ENCODE measurements at regions not wholly inside any gene's neighbourhood (a gene's known extent, or its start where the extent isn't known, plus 50 kb on each side); places are given as distances from the start of the nearest gene placed in this dataset.
"Not testable (repeated sequence)": the region's sequence is repeated elsewhere in the genome, so short reads cannot be mapped to it uniquely, and the experiment has no call there.

- DNase-seq (ENCODE audit: extremely low read depth, low read depth, low spot score) = no peak
Measured at GRCh38 chr2:16066261-16067036, 126.1 kb downstream of the MYCN start.

- DNase-seq (ENCODE audit: extremely low read depth, low read depth, low spot score) = not testable (repeated sequence)
Measured at GRCh38 chr2:16065272-16066069, 125.1 kb downstream of the MYCN start.

GRCh38 chr2:16064745-16065144, 124.4 kb downstream of the MYCN start:
- DNase-seq (ENCODE audit: extremely low read depth, low read depth, low spot score) = no peak

DNA sequence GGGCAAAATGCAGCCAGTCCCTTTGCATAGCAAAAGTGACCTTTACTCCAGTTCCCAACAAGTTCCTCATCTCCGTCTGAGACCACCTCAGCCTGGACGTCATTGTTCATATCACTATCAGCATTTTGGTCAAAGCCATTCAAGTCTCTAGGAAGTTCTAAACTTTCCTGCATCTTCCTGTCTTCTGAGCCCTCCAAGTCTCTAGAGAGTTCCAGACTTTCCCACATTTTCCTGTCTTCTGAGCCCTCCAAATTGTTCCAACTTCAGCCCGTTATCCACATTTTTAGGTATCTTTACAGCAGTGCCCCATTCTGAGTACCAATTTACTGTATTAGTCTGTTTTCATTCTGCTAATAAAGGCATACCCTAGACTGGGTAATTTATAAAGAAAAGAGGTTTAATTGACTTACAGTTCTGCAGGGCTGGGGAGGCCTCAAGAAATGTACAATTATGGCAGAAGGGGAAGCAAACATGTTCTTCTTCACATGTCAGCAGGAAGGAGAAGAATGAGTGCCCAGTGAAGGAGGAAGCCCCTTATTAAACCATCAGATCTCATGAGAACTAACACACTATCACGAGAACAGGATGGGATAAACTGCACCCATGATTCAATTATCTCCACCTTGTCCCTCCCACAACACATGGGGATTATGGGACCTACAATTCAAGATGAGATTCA, 123.7 kb downstream of the MYCN start:
- DNase-seq (ENCODE audit: extremely low read depth, low read depth, low spot score) = no peak

GRCh38 chr2:16063251-16063850, 123.0 kb downstream of the MYCN start:
- no peak for DNase-seq (ENCODE audit: extremely low read depth, low read depth, low spot score)

DNA sequence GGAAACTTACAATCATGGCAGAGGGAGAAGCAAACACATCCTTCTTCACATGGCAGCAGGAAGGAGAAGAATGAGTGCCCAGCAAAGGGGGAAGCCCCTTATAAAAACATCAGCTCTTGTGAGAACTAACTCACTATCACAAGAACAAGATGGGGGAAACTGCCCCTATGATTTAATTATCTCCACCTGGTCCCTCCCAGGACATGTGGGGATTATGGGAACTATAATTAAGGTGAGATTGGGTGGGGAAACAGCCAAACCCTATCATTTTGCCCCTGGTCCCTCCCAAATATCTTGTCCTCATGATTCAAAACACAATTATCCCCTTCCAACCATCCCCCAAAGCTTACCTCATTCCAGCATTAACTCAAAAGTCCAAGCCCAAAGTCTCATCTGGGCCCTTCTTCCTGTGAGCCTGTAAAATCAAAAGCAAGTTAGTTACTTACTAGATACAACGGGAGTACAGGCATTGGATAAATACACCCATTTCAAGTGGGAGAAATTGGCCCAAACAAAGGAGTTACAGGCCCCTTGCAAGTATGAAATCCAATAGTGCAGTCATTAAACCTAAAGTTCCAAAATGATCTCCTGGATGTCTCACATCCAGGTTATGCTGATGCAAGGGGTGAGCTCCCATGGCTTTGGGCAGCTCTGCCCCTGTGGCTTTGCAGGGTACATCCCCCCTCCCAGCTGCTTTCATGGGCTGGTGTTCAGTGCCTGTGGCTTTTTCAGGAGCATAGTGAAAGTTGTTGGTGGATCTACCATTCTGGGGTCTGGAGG, 122.3 kb downstream of the MYCN start:
- no peak for DNase-seq (ENCODE audit: extremely low read depth, low read depth, low spot score)

- DNase-seq (ENCODE audit: extremely low read depth, low read depth, low spot score) = no peak
Measured at GRCh38 chr2:16061441-16062217, 121.3 kb downstream of the MYCN start.

- DNase-seq (ENCODE audit: extremely low read depth, low read depth, low spot score) = no peak
Measured at GRCh38 chr2:16060936-16061338, 120.6 kb downstream of the MYCN start.

GRCh38 chr2:16060125-16060935, 120.0 kb downstream of the MYCN start:
- no peak for DNase-seq (ENCODE audit: extremely low read depth, low read depth, low spot score)

- no peak for DNase-seq (ENCODE audit: extremely low read depth, low read depth, low spot score)
Measured at GRCh38 chr2:16059393-16060016, 119.2 kb downstream of the MYCN start.

- no peak for DNase-seq (ENCODE audit: extremely low read depth, low read depth, low spot score)
Measured at GRCh38 chr2:16058747-16059358, 118.5 kb downstream of the MYCN start.

DNA sequence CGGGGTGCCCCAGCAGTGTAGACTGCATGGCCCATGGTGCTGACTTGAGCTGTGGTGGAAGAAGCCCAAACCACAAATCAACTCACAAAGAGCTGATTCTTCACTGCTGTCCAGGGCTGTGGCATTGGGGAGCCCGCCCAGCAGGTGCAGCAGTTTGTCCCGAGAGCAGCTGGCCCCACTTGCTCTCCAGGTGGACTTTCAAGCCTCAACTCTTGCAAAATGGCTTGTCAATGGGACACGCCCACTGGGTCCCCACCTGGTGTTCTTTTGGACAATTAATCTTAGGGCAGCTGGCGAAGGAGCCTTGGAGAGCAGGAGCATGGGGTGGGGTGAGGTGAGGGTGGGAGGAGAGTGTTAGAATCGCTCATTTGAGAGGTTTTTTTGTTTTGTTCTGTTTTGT, 117.9 kb downstream of the MYCN start:
- no peak for DNase-seq (ENCODE audit: extremely low read depth, low read depth, low spot score)

DNA sequence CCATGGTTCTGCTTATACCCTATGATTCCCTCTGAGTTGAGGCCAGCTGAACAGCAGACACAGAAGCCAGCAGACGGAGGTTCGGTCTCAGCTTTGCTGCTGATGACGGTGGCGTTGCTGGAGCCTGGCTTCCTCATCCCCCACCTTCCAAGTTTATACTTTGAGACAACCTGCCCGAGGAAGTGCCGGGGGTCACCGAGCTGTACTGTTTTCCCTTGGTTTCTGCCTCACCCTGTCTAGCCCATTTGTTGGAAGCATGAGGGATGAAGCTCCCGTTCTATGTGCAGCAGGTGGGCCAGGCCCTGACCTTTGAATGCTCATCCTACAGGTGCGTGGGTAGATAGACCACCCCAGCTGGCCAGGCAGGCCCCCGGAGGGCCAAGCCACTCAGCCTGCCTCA, 117.3 kb downstream of the MYCN start:
- DNase-seq (ENCODE audit: extremely low read depth, low read depth, low spot score) = no peak

DNA sequence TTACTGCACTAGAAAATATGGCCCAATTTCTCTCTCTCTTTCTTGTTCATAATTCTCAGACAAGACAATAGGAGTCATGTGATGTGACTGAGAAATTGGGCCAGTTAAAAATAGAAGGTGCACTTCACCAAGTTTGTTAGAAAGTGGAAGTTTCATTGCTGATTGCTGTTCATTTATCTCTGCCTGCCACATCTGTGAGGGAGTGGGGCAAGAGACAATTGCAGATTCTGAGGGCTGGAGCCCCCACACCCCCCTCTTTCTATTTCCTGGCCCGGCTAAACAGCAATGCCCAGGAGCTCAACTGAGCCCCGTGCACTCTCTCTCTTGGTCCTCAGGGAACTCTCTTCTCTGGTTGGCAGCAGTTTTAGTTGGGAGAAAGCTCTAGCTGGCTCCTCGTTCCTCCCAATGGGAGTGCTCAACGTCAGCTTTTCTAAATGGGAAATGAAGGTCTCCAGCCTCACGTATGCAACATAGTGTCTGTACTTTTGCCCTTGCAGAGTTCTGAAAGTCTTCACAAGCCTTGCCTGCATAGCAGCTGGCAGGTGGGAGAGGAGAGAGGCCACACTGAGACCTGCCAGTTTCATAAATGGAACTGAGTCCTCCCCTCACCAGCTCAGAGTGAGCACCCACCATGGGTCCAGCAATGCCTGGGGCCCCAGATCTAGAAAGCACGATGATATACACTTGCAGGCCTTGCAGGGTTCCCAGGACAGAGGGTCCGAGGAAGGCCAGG, 115.7 kb downstream of the MYCN start:
- DNase-seq (ENCODE audit: extremely low read depth, low read depth, low spot score) = no peak

DNA sequence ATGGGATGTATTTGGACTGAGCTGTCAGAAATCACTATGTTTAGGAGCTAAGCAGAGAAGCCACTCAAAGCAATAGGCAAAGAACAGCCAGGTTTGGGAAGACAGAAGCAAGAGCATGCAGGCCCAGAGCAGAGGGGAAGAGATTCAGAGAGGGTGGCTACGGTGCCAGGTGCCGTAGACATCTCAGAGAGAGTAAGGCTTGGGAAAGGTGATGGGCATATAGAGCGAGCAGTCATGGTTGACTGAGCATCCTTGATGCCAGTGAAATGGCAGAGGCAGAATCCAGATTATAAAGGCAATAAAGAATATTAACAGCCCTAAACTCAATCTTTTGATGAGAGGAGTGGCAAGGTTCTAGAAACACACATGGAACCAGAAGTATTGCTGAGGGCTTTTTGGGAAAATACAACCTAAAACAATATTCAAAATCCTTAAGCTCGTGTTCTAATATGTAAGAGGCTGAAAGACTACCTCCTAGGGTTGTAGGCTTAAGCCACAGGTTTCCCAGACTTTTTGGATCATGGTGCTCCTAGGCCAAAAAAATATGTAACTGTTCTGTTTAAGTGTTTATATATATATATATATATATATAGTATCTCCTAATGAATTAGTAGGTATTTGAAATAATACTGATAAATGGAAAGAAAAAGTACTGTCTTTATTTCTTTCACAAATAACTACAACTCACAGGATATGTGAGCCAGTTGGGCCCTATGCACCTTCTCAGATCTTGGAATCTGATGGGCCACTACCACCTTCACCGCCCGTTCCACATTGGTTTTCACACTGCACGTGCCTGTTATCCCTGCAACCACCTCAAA, 113.3 kb downstream of the MYCN start:
- no peak for DNase-seq (ENCODE audit: extremely low read depth, low read depth, low spot score)

DNA sequence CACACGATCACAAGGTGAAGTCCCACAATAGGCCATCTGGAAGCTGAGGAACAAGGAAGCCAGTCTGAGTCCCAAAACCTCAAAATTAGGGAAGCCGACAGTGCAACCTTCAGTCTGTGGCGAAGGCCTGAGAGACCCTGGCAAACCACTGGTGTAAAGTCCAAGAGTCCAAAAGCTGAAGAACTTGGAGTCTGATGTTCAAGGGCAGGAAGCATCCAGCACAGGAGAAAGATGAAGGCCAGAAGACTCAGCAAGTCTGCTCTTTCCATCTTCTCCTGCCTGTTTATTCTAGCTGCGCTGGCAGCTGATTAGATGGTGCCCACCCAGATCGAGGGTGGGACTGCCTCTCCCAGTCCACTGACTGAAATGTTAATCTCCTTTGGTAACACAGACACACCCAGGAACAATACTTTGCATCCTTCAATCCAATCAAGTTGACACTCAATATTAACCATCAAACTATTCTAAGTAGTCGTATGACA, 112.3 kb downstream of the MYCN start:
- DNase-seq (ENCODE audit: extremely low read depth, low read depth, low spot score) = not testable (repeated sequence)

All from glomerular endothelial cell (primary cell).